AG09309 (cell line): ENCODE measurements at regions not wholly inside any gene's neighbourhood (a gene's known extent, or its start where the extent isn't known, plus 50 kb on each side); places are given as distances from the start of the nearest gene placed in this dataset.

ENCODE experiments used
- DNase-seq: peaks from one replicate; pipeline ENCODE4 v3.0.0-alpha.2; 2010; ENCODE audit warnings: low read depth
- H3K4me3 ChIP-seq: 2 replicates; pipeline ENCODE4 v1.5.1; 2011; ENCODE audit warnings: mild to moderate bottlenecking, low read depth, low read length, moderate library complexity; ENCODE audit not compliant: control insufficient read depth
- TF ChIP-seq, protein P1 (sequence below): IDR thresholded peaks from 2 replicates; pipeline ENCODE4 v1.5.1; 2011; ENCODE audit warnings: mild to moderate bottlenecking, low read depth, low read length, inconsistent platforms; ENCODE audit not compliant: insufficient read depth, control insufficient read depth; ENCODE audit errors: missing control alignments

DNA sequence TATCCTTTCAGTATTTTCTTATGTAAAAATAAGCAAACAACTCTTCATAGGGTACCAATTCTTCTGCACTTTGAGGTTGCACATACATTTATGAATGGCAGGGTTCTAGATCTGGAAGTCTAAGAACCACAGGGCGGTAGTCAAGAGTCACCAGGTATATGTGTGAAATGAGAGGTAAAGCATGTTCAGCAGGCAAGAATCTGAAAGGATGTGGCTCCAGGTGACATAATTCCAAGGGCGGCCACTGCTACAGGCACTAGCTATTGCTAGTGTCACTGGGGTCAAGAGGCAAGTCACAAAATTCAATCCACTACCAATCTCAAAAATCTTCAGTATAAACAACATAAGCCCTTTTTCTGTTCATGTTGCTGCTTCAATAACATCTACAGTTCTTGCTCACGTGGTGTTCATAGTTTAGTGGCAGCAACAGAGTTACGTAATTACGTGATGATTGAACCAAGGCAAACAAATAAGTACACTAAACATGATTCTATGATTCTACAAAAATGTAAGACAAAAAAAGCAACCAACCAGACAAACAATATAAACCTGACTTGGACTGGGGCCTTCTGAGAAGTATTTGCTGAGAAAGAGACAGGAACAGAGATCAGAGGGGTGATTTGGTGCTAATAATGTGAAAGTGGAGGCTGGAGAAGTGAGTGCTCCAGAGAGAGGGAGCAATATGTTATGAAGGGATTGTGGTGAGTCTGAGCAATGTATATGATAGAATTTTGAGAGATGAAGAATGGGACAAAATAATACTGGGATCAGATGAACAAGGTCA lies 101.7 kb downstream of the NAA11 start:
- no peak overlapping the region for H3K4me3 ChIP-seq
- no peak for DNase-seq
- TF ChIP-seq, protein P1, sequence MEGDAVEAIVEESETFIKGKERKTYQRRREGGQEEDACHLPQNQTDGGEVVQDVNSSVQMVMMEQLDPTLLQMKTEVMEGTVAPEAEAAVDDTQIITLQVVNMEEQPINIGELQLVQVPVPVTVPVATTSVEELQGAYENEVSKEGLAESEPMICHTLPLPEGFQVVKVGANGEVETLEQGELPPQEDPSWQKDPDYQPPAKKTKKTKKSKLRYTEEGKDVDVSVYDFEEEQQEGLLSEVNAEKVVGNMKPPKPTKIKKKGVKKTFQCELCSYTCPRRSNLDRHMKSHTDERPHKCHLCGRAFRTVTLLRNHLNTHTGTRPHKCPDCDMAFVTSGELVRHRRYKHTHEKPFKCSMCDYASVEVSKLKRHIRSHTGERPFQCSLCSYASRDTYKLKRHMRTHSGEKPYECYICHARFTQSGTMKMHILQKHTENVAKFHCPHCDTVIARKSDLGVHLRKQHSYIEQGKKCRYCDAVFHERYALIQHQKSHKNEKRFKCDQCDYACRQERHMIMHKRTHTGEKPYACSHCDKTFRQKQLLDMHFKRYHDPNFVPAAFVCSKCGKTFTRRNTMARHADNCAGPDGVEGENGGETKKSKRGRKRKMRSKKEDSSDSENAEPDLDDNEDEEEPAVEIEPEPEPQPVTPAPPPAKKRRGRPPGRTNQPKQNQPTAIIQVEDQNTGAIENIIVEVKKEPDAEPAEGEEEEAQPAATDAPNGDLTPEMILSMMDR = no peak

DNA sequence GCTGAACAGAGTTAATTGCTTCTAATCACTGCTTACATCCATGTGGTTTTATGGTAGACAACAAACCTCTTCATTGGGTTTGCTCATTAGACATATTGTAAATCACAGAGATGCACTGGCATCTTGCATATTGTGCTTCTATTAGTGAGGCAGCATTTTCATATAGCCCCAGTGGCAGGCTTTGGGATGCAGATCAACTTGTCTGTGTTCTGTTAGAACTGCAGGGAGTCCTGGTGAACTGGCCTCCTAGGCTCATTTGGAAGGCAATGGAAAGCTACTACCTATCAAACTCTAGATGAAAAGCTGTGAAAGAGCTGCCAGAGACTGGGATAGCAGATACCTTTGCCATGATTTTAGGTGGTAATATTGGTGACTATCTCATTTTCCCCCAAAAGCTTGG lies 108.8 kb downstream of the NAA11 start:
- TF ChIP-seq, protein P1 = no peak
- H3K4me3 ChIP-seq = no peak overlapping the region
- no peak for DNase-seq

DNA sequence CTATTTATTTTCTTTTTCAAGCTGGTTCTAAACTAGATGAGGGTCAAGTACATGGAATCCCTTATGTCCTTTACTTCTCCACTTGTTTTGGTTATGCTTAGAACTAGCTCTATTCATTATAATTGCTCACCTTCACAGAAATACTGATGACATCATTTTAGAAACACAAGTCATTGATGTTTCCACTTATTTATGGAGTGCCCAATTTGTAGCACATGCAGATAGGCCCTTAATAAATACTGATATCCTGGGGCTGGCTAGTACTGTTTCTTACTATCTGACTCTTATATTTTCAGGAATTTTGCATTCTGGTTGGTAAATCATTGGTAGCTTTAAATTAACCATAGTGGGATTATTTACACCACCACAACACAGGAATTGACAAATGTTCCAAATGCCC lies 112.2 kb downstream of the NAA11 start:
- TF ChIP-seq, protein P1 = no peak
- no peak overlapping the region for H3K4me3 ChIP-seq

DNA sequence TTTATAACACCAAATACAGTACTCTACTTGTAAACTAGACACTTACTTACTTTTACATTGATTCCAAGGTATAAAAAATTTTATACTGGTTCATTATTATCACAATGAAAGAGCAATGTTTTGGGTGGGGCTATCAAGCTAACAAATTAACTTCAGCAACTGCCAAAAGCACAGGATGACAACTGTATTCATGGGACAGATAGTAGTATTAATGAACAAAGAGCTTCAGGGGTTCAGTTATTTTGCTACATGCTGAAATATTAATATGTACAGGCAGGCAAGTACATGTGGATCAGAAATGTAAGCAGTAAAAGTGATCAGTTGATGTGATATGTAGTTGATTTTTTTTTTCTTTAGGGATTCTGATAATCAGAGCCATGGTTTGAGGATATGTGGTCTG lies 112.9 kb downstream of the NAA11 start:
- TF ChIP-seq, protein P1 = no peak
- no peak overlapping the region for H3K4me3 ChIP-seq
- DNase-seq = no peak

More for the DNA sequence above, 112.2 kb downstream of the NAA11 start:
- DNase-seq = no peak

DNA sequence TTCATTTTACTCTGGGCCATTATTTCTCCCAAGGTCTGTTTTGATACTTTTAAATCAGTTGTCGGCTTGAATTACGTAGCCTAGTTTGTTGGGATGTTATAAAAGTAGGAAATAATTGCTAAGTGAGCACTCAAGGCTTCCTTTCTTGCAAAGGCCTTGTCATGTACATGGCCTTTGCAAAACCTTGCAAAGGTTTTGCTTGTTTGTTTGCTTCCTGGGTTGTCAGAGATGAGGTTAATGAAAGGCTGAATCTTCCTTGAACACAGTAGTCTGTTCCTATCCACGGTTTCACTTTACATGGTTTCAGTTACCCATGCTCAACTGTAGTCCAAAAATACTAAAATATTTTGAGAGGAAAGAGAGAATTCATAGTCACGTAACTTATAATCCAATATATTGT lies 113.5 kb downstream of the NAA11 start:
- TF ChIP-seq, protein P1 = no peak
- no peak overlapping the region for H3K4me3 ChIP-seq
- no peak for DNase-seq

DNA sequence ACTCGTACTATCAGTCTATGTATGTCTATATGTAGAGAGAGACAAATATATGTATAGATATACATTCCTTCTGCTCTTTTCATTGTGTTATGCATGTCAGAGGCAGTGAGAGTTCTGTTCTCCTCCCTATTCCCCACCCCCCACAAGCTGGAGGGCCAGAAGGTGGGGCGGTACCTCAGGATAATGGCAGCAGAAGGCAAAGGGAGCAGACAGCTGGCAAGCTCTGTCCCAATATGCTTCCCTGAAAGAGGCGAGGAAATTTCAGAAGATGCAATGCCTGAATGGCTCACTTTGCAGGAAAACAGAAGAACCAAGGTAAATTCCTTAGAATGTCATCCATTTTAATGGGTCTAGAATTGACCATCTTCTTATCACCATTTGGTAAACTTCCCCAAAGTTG lies 114.4 kb downstream of the NAA11 start:
- no peak overlapping the region for H3K4me3 ChIP-seq
- TF ChIP-seq, protein P1 = no peak
- no peak for DNase-seq

DNA sequence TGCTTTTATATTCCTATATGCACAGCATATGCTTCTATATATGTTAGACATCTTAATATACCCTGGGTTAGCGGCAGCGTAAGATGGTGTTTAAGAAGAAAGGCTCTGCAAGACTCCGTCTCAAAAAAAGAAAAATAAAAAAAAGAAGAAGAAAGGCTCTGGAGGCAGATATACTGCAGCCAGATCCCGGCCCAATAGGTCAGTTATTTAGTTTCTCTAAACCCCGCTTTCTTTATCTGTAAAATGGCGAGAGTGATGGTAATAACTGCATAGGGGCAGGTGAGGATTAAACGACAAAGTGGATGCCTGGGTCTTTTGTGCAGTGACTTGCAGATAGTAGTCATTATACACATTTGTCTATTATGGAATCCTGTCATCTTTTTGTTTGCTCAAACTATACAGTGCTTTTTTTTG lies 115.2 kb downstream of the NAA11 start:
- no peak for DNase-seq
- TF ChIP-seq, protein P1 = no peak
- H3K4me3 ChIP-seq = no peak overlapping the region
